Upper lobe of left lung (tissue), 4 donors: ENCODE measurements at regions not wholly inside any gene's neighbourhood (a gene's known extent, or its start where the extent isn't known, plus 50 kb on each side); places are given as distances from the start of the nearest gene placed in this dataset.

Source experiments
- CTCF ChIP-seq, 6 experiments: fragments of 450-650 bp in 4 of 6; fragments of 200-600 bp in 2 of 6; sonication (generic) in 2 of 6; IDR thresholded peaks; one replicate each; pipeline ENCODE4 v1.5.1; 2016 to 2019; ENCODE audit warnings: antibody characterized with exemption in 6 of 6
- POLR2A ChIP-seq, 4 donors: fragments of 450-650 bp; IDR thresholded peaks; one replicate each; pipeline ENCODE4 v1.5.1; 2016 to 2017; ENCODE audit warnings: antibody characterized with exemption in 4 of 4, mild to moderate bottlenecking in 2 of 4
- POLR2AphosphoS5 ChIP-seq, 2 donors: sonication (generic); formaldehyde crosslinking; IDR thresholded peaks; one replicate each; pipeline ENCODE4 v1.5.1; 2017; ENCODE audit warnings: antibody characterized with exemption in 2 of 2

DNA sequence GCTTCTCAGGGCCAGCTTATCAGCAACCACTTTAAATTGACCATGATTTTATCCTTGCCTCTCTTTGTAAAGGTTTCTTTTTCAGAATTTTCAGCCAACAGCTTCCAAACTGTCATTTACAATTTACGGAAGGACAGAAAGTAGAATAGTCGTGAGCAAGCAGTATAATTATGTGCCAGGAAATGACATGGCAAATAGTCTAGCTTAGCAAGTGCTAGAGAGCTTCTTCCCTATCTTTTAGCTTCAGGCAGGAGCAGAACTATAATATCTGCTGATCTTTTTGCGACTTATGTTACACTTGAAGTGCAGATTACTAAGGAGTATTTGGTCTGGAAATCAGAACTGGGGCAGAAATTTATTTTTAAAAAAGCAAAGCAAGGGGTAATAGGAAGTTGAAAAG, 123.0 kb upstream of the AP1S2 start:
- TF ChIP-seq POLR2AphosphoS5 (IDR thresholded peaks at IDR 0.05), result no peak
- no peak for TF ChIP-seq CTCF (IDR thresholded peaks at IDR 0.05)
- no peak for TF ChIP-seq POLR2A (IDR thresholded peaks at IDR 0.05)
